NCI-H526 treated with DMSO at 0.1 percent for 48 hours (cell line): ENCODE measurements at regions not wholly inside any gene's neighbourhood (a gene's known extent, or its start where the extent isn't known, plus 50 kb on each side); places are given as distances from the start of the nearest gene placed in this dataset.
"Not testable (repeated sequence)": the region's sequence is repeated elsewhere in the genome, so short reads cannot be mapped to it uniquely, and the experiment has no call there.

Experiments
- DNase-seq: peaks from one replicate; lab custom pipeline; 2025; lab: John Stamatoyannopoulos, UW

DNA sequence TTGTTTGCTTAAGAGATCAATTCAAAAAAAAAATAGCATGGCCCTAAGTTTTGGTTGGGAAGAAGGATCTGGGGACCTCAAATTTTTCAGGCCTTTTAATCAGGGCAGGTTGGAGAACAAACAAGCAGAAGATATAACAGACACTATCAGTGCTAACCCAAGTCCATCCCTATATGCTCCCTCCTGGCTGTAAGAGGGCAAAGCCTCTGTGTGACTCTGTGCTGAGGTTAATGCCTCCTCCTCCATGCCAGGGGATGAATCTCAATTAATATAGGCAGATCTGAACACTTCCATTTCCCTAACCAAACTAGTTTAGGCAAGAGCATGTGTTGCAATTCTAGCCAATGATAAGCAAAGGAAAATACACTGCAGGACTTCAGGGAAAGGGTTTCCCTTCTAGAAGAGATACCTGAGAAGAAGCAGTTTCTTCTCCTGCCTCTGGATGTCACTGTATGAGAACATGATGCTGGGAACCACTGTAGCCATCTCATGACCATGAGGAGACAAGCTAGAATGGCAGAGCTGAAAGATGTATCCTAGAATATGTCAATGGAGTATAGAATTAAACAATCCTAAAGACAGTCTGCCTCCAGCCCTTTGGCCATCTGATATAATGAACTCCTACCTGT lies 76.0 kb downstream of the CHD9NB start:
- no peak for DNase-seq

DNA sequence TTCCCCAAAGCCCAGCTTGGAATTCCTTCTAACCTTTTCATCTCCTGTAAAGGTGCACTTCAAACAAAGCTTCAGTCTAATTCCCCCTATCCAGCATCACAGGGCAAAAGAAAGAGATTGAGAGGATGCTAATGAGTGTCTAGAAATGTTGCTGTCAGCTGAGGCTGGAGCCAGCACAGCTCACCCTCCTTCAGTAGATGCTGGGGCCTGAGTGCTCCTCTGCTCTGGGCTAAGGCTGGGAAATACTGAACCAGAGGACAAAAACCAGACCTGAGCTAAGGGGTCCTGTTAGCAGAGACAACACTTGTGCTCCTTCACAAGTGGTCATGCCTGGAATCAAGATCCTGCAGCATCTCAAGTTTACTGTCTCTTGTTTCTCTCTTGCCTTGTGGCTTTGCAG lies 85.0 kb downstream of the CHD9NB start:
- DNase-seq, result no peak

DNA sequence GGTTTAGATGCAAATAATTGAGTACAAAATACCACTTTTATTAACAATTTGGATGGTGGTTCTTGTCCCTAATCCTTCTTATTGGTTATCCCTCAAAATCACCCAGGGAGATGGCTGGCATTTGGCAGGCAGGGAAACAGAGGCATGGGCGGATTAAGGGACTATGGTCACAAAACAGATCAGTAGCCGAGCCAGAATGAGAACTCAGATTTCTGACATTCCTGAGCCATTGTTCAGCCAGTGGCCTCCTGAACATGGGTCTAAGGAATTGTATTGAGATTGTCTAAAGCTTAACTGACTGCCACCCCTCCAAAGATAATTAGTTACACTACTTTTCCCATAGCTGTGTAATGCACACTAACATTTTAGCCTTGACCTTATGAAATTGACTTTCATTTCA lies 88.4 kb downstream of the CHD9NB start:
- DNase-seq, result no peak

DNA sequence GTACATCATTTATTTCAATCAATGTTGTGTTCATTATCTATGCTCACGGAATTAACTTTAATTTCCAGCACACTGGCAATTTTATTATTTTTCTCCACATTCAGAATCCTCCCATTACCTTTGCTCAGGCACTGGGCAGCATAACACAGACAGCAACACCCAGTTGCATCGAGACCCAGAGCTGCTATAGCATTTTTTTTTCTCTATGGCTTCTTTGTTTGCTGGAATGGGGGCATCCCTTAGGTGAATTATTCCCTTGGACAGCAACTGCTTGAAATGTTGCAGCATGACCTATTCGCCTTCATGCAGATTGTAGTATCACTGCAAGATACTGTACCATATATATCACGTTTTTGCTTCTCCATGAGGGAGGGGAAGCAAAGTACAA lies 88.8 kb downstream of the CHD9NB start:
- no peak for DNase-seq

DNA sequence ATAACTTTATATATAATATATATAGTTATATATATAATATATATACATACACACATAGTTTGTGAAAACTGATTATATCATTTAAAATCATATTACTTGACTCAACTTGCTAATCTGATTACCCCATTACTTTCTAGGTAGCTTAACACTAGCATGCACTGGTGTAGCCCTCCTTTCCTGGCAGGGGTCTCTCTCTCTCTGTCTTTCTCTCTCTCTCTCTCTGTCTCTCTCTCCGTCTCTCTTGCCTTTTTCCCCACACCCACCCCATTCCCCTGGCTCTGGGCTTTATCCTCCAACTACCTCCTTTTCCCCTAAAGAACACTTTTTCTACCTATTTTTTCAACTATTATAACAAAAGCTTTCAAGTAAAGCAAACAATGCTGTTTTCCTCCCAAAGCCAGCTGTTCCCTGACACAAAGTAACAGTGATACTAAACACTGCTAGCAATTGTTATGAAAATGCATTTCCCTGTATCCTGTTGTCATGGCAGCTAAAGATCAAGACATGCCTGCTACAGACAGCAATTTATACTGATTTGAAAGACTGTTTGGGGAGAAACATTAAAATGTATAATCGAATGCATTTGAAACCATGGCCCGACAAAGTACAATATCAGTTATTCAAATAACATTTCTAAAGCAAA lies 89.4 kb downstream of the CHD9NB start:
- no peak for DNase-seq

DNA sequence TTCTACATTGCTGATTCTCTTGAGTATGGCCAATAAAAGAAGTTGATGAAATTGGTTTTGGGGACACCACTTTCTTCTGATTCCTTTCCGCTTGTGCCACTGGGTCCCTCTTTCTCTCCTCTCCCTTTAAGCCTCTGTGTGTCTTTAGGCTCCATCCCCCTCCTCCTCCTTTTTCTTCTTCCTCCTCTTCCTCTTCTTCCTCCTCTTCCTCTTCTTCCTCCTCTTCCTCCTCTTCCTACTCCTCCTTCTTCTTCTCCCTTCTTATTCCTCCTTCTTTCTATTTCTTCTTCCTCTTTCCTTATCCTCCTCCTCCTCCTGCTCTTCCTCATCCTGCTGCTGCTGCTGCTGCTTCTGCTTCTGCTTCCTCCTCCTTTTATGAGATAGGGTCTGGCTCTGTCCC lies 93.7 kb downstream of the CHD9NB start:
- no peak for DNase-seq

DNA sequence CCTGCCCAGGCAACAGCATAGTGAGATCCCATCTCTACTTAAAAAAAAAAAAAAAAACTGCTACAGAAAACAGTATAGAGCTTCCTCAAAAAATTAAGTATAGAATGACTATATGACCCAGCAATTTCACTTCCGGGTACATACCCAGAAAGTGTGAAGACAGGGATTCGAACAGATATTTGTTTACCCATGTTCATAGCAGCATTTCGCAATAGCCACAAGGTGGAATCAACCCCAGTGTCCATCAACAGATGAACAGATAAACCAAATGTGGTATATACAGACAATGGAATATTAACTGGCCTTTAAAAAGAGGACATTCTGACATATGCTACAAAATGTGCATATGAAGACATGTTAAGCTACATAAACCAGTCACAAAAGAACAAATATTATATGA lies 95.5 kb downstream of the CHD9NB start:
- DNase-seq, result no peak

DNA sequence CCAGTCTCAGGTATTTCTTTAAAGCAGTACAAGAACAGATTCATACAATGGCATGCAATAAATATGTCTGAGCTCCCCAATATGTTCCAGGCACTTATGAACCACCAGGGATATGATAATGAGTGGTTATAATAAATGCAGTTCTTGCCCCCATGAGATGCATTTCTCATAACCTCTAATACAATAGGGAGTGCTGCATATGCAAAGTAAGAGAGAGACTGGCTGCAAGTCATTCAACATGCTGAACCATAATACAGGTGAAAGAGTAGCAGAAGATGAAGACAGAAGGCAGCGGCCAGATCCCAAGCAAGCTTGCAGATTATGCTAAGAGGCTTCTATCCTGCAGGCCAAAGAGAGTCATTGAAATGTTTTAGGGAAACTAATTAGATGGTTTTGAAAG lies 96.7 kb downstream of the CHD9NB start:
- no peak for DNase-seq

DNA sequence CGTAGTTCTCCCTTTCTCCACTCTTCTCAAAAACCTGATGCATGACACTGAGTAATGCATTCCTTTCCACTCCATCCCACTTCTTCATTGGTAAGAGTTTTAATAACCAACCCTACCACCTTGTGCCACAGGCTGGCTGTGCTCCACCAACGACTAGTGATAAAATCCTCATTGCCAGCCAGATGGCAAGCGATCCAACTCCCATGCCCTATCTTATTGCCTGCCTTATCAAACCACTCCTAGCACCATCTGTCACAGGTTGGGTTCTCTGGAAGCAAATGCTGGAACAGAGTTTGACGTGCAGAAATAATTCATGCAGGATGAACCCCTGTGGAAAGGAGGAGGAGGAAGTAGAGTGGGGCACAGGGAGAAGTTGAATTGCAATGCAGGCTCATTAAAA lies 99.5 kb downstream of the CHD9NB start:
- DNase-seq, result no peak

DNA sequence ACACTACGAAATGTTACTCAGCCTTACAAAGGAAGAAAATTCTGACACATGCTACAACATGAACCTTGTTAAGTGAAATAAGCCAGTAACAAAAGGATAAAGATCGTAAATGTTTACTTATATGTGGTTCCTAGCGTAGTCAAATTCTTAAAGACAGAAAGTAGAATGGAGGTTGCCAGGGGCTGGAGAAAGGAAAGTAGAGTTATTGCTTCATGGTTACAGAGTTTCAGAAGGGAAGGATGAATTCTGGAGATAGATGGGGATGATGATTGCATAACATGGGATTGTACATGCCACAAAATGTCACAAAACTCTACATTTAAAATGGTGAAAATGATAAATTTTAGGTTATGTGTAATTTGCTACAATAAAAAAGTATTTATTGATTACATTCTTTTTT lies 103.8 kb downstream of the CHD9NB start:
- no peak for DNase-seq

DNA sequence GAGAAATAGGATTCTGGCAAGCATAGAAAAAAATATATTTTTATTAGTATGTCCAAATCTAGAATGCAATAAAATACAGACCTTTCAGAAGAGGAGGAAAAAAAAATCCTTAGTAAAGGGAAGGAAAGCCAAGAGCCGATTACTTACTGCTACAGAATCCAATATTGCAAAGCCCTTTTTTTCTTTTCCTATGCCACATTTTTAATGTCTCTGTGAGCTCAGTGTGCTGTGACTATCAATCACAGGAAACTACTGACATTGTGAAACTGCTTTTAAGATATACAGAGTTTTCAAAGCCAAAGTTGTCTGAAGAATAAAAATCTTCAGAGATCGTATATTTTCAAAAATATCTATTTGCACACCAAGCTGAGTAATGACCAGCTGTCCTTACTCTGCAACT lies 120.4 kb downstream of the CHD9NB start:
- DNase-seq, result no peak

DNA sequence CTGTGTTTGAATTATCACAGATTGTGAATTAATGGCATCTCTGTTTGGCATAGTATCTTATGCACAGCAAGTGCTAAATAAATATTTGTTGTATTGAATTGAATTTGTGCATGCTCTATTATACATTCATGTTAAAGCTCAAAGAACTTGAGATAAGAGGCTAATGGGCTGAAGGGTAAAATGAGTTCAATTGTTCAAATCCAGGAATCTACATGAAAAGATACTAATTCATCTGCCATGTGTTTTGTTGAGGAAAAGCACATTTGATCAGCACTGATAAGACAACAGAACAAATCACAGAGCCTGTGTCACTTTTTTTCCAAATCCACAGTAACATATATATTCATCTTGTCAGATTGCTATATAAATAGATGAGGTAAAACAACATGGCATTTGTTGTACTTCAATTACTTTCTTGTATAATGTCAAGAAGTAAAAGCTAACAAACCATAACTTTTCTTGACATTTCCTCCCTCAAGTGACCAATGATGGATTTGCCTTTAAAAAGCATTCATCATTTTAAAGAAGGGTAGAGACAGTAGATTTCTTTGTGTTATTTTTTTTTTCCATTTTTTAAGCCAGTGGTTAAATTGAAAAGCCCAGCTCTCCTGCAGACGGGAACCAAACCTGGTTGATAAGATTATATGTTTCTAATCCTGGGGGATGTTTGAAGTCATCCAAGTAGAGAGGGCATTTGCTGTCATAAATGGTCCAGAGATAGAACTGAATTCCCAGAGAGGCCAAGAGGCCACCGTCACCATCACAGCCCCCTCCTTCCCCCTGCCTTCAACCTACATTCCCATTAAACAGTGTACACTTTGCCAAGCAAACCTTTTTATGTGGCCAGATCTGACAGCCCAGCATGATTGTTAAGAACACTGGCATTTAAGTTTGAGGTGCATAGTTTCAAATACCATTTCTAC lies 123.0 kb downstream of the CHD9NB start:
- no peak for DNase-seq

DNA sequence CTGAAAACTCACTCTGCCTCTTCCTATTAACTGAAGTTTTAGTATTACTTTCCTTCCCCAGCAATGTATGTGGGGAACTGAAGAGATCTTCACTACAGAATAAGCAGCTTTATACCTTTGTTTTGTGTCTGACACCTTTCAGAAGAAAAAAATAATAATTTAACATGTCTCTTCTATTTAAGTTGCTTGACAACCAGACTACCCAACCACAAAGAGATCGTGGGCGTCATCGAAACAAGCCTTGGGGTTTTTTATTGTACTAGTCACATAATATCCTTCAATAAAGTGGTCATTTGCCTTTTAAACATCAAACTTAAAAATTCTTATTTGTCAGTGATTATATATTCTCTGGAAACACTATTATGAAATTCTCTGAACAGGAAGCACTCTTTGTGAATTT lies 123.7 kb downstream of the CHD9NB start:
- no peak for DNase-seq

DNA sequence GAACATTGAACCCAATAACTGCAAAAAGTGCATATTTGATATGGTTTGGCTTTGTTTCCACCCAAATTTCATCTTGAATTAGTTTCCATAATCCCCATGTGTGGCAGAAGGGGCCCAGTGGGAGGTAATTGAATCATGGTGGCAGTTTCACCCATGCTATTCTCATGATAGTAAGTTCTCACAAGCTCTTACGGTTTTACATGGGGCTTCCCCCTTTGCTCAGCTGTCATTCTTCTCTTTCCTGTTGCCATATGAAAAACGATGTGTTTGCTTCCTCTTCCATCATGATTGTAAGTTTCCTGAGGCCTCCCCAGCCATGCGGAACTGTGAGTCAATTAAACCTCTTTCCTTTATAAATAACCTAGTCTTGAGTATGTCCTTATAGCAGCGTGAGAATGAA lies 127.6 kb downstream of the CHD9NB start:
- no peak for DNase-seq

DNA sequence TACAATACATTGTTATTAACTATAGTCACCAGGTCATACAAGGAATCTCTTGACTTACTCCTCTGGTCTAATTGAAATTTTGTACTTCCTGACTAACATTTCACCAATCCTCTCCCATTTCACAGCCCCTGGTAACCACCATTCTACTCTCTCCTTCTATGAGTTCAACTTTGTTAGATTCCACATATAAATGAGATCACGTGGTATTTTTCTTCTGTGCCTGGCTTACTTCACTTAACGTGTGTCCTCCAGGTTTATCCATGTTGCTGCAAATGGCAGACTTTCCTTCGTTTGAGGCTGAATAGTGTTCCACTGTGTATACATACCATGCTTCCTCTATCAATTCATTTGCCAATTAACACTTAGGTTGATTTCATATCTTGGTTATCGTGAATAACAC lies 128.5 kb downstream of the CHD9NB start:
- DNase-seq, result no peak

DNA sequence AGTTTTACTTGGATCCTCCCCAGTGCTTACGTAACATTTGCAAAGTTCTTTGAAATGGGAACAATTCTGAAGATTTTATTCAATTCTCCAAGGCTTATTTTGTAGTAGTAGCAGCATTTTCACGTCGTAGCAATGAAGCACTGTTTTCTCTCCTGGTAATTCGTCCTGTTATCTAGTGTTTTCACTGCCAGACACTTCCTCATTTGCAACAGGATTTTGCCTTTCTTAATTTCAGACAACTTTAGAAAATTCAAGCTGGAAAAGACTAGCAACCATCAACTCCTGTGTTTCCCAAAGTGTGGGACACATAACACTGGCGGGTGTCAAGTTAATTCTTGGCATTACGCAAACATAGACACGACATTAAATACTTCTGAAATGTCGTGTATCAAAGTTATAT lies 131.6 kb downstream of the CHD9NB start:
- no peak for DNase-seq

DNA sequence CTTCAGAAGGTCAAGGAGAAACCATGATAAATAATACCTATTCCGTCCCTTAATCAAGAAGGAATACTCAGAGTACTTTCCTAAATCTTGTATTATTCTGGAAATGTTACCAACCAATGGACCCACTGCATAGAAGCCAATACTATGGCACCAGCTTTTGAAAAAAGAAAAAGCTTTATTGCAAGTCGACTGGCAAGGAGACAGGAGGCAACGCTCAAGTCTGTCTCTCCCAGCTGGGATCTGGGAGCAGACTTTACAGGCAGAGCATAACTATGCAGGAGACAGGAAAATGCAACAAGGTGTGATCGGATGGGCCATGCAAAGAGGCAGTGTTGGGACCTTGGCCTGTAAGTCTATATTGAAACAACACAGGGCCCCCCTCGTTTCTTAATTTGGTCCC lies 132.4 kb downstream of the CHD9NB start:
- no peak for DNase-seq

DNA sequence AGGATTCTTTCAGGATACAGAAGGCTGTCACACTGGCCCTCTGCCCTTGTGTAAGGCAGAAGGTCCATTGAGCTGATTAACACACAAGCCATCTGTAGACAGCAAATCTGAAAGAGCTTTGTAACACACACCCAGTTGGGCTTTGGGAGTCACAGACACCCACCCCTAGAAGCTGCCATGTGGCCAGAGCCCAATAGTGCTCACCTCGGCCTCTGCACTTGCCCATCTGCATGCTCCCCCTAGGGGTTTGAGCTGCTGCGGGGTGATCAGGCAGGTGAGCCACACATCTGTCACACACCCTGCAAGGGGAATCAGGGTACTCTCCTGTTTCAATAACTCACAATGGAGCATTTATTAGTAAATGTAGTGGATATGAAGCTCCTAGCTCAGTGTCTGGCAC lies 138.3 kb downstream of the CHD9NB start:
- DNase-seq, result no peak

DNA sequence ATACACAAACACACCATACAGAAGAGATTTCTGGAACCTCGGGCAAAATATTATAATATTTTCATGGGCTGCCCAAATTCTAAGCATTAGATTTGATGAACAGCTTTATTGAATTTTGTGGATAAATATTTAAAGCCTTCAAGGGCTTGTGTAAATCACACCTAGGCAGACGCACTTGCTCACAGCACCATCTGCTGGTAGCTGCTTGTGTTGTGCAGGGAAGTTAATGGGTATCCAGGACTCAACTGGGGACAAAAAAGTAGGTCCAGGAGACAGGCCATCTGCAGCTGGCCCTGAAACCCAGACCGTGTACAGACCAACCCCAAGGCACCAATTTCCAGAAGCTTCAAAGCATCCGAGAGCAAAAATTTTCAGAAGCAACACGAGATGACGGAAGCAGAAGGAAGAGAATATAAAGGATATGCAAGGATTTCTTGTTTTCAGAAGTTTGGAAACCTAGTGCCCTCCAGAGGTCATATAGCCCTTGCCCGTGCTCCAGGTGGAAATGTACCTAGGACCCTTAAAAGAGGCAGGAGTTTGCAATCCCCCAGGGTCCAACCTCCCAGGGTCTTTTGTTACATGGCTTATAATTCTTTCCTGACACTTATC lies 140.0 kb downstream of the CHD9NB start:
- DNase-seq, result peak; percentile 22

DNA sequence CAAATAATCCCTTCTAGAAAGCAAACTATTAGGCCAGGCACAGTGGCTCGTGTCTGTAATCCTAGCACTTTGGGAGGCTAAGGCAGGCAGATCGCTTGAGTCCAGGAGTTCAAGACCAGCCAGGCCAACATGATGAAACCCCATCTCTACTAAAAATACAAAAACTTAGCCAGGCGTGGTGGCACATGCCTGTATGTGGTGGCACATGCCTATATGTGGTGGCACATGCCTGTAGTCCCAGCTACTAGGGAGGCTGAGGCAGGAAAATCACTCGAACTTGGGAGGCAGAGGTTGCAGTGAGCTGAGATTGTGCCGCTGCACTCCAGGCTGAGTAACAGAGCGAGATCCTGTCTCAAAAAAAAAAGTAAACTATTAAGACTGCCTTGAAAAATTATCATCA lies 144.6 kb downstream of the CHD9NB start:
- DNase-seq, result not testable (repeated sequence)

DNA sequence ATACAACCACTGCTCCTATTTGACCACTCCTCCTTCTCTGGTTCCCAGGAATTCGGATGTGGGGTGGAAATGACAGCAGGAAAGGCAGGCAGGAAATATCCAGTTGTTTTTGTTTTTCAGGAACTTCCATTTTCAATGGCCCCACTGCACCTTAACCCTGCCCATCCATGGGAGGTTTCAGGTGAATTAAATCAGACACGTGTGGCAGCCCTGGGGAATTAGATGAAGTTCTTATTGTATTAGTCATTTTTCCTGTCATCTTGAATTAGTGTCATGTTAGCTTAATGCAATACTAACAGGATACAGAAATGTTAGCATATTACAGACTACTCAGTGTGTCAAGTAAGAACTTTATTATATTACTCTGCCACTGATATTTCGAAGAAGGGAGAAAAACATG lies 146.4 kb downstream of the CHD9NB start:
- DNase-seq, result no peak

DNA sequence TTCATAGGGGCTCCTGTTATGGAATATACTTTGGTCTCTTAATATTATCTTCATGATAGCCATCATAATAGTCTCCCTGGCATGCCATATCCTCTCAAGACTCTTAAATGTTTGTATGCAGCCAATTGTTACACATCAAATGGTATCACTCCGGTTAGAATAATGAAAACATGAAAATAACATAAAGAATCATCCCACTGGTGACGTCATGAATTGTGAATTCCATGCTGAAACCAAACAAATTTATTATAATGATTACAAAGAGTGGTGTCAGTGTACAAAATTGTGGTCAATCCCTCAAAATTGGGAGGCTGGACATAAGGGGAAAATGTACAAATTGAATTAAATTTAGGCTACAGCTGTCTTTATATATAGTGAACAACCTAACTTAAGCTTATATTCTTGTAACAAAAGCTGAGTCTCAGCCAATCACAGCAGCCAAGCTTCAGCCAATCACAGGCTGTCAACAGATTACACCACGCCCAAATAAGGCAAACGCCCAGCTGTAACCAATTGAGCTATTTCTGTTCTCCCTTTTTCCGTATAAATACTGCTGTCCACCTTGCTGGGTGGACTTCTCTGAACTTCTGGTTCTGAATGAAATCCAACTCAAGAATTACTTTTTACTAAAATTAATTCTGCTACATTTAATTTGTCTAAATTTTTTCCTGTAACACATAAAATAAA lies 156.1 kb downstream of the CHD9NB start:
- no peak for DNase-seq
